H1 (cell line): ENCODE measurements at regions not wholly inside any gene's neighbourhood (a gene's known extent, or its start where the extent isn't known, plus 50 kb on each side); places are given as distances from the start of the nearest gene placed in this dataset.

Experiments used
- CTCF ChIA-PET: fragments of 300-600 bp; sonication (Branson Sonifier 250); formaldehyde crosslinking; loops from one replicate; lab custom pipeline; 2021; ENCODE audit not compliant: partially characterized antibody; lab: Charles Lee
- POLR2A ChIA-PET: fragments of 300-600 bp; sonication (Branson Sonifier 250); formaldehyde crosslinking; loops from one replicate; lab custom pipeline; 2021; ENCODE audit warnings: inconsistent platforms; ENCODE audit not compliant: partially characterized antibody; lab: Charles Lee
- DNase-seq, 2 experiments: peaks; one replicate each; pipeline versions ENCODE4 v3.0.0 to v3.0.0-alpha.2; 2010 to 2022; ENCODE audit warnings: low spot score in 2 of 2, low read depth in 1 of 2, mixed read lengths in 1 of 2
- FAIRE-seq: peaks from 2 replicates; lab custom pipeline; 2011; peaks lifted over from hg19 to GRCh38; lab: Jason Lieb, UNC
- H2AFZ ChIP-seq: 2 replicates; pipeline ENCODE4 v1.8.1; 2012; ENCODE audit warnings: low read length, inconsistent platforms
- H2AK5ac ChIP-seq: 2 replicates; pipeline ENCODE4 v1.6.1; 2013; ENCODE audit warnings: low read depth, low read length
- H2BK120ac ChIP-seq: replicated peaks from 2 replicates; pipeline ENCODE3; 2013; ENCODE audit warnings: low read depth, low read length, inconsistent platforms
- H2BK12ac ChIP-seq: 2 replicates; pipeline ENCODE4 v1.6.1; 2013; ENCODE audit warnings: low read depth, low read length
- H2BK15ac ChIP-seq: 2 replicates; pipeline ENCODE4 v1.6.1; 2013; ENCODE audit warnings: low read length
- H2BK20ac ChIP-seq: 2 replicates; pipeline ENCODE4 v1.6.1; 2013; ENCODE audit warnings: low read length
- H2BK5ac ChIP-seq: 2 replicates; pipeline ENCODE4 v1.6.1; 2013; ENCODE audit warnings: low read depth, low read length
- H3K14ac ChIP-seq: 2 replicates; pipeline ENCODE4 v1.6.1; 2013; ENCODE audit warnings: inconsistent platforms; ENCODE audit not compliant: insufficient read length
- H3K18ac ChIP-seq: 2 replicates; pipeline ENCODE4 v1.6.1; 2013; ENCODE audit warnings: low read length; ENCODE audit errors: extremely low read depth
- H3K23ac ChIP-seq: 2 replicates; pipeline ENCODE4 v1.6.1; 2013; ENCODE audit warnings: inconsistent platforms; ENCODE audit not compliant: insufficient read length
- H3K23me2 ChIP-seq: 2 replicates; pipeline ENCODE4 v1.6.1; 2013; ENCODE audit warnings: low read depth, low read length
- H3K27ac ChIP-seq: 2 replicates; pipeline ENCODE4 v1.6.1; 2011; ENCODE audit warnings: low read depth, low read length, inconsistent platforms
- H3K27me3 ChIP-seq, 4 experiments: replicated peaks in 1 of 4; 1 replicate in 1 of 4; 2 replicates in 3 of 4; pipeline versions ENCODE4 v1.6.1 to v1.8.1; 2011 to 2013; ENCODE audit warnings: low read length in 3 of 4, mild to moderate bottlenecking in 3 of 4, inconsistent platforms in 2 of 4, mixed read lengths in 2 of 4, moderate library complexity in 1 of 4; ENCODE audit not compliant: control insufficient read depth in 3 of 4, insufficient read depth in 3 of 4; ENCODE audit errors: extremely low read depth in 1 of 4
- H3K36me3 ChIP-seq, 4 experiments: 2 replicates each; pipeline versions ENCODE4 v1.6.1 to v1.8.1; 2011 to 2013; ENCODE audit warnings: mild to moderate bottlenecking in 4 of 4, low read length in 3 of 4, moderate library complexity in 2 of 4, control low read depth in 1 of 4, inconsistent platforms in 1 of 4; ENCODE audit not compliant: insufficient read depth in 4 of 4, control insufficient read depth in 2 of 4
- H3K4ac ChIP-seq: replicated peaks from 2 replicates; pipeline ENCODE3; 2013; ENCODE audit warnings: low read length, low read depth, mixed read lengths, inconsistent platforms; ENCODE audit not compliant: insufficient read length
- H3K4me1 ChIP-seq, 4 experiments: replicated peaks in 1 of 4; 1 replicate in 1 of 4; 2 replicates in 3 of 4; pipeline versions ENCODE4 v1.6.1 to v1.8.1; 2011 to 2013; ENCODE audit warnings: low read length in 3 of 4, inconsistent platforms in 2 of 4, mixed read lengths in 1 of 4; ENCODE audit not compliant: insufficient read depth in 4 of 4, control insufficient read depth in 3 of 4
- H3K4me2 ChIP-seq, 2 experiments: 2 replicates each; pipeline versions ENCODE4 v1.6.1 to v1.8.1; 2011 to 2013; ENCODE audit warnings: low read depth in 2 of 2, low read length in 2 of 2, control low read depth in 1 of 2, inconsistent platforms in 1 of 2, mild to moderate bottlenecking in 1 of 2; ENCODE audit not compliant: insufficient read depth in 1 of 2
- H3K4me3 ChIP-seq, 4 experiments: fragments of 200-600, 300-600 bp in 1 of 4; sonication (generic), shearing (Covaris generic), sonication (Bioruptor Twin) in 1 of 4; 2 replicates each; pipeline versions ENCODE4 v1.5.1 to v1.8.1; 2011 to 2016; ENCODE audit warnings: low read length in 4 of 4, low read depth in 3 of 4, control low read depth in 2 of 4, inconsistent platforms in 2 of 4, mild to moderate bottlenecking in 2 of 4, mixed read lengths in 1 of 4, moderate library complexity in 1 of 4; ENCODE audit not compliant: insufficient read depth in 2 of 4; ENCODE audit errors: extremely low read depth in 1 of 4
- H3K56ac ChIP-seq: replicated peaks from 2 replicates; pipeline ENCODE3; 2013; ENCODE audit warnings: low read depth, mild to moderate bottlenecking, mixed read lengths, low read length, inconsistent platforms; ENCODE audit not compliant: insufficient read length
- H3K79me1 ChIP-seq: 2 replicates; pipeline ENCODE4 v1.6.1; 2013; ENCODE audit warnings: low read depth, low read length, control low read depth
- H3K79me2 ChIP-seq, 2 experiments: 2 replicates each; pipeline versions ENCODE4 v1.6.1 to v1.8.1; 2012 to 2013; ENCODE audit warnings: low read length in 2 of 2, mild to moderate bottlenecking in 2 of 2, inconsistent platforms in 1 of 2; ENCODE audit not compliant: insufficient read depth in 2 of 2, control insufficient read depth in 1 of 2
- H3K9ac ChIP-seq, 4 experiments: replicated peaks in 1 of 4; 1 replicate in 1 of 4; 2 replicates in 3 of 4; pipeline versions ENCODE4 v1.6.1 to v1.8.1; 2011 to 2013; ENCODE audit warnings: low read depth in 3 of 4, low read length in 3 of 4, control low read depth in 2 of 4, mild to moderate bottlenecking in 2 of 4, moderate library complexity in 2 of 4, inconsistent platforms in 1 of 4; ENCODE audit errors: extremely low read depth in 1 of 4
- H3K9me3 ChIP-seq, 2 experiments: 2 replicates each; pipeline versions ENCODE4 v1.6.1 to v1.8.1; 2012 to 2013; ENCODE audit warnings: mild to moderate bottlenecking in 2 of 2, moderate library complexity in 2 of 2, control low read depth in 1 of 2, inconsistent platforms in 1 of 2, low read depth in 1 of 2, low read length in 1 of 2, mixed read lengths in 1 of 2; ENCODE audit not compliant: insufficient read depth in 2 of 2
- H4K20me1 ChIP-seq, 2 experiments: replicated peaks in 1 of 2; 2 replicates each; pipeline versions ENCODE3 to v1.8.1; 2011 to 2013; ENCODE audit warnings: inconsistent platforms in 2 of 2, low read length in 2 of 2, mild to moderate bottlenecking in 1 of 2; ENCODE audit not compliant: insufficient read depth in 2 of 2, control insufficient read depth in 1 of 2
- H4K5ac ChIP-seq: 2 replicates; pipeline ENCODE4 v1.6.1; 2013; ENCODE audit warnings: low read length, low read depth, mixed read lengths, inconsistent platforms; ENCODE audit not compliant: insufficient read length
- H4K8ac ChIP-seq: 2 replicates; pipeline ENCODE4 v1.8.0; 2013; ENCODE audit warnings: mild to moderate bottlenecking, moderate library complexity, low read length, inconsistent platforms; ENCODE audit not compliant: insufficient read depth; ENCODE audit errors: extremely low read depth
- H4K91ac ChIP-seq: replicated peaks from 2 replicates; pipeline ENCODE3; 2013; ENCODE audit warnings: low read length, mixed read lengths, inconsistent platforms; ENCODE audit not compliant: insufficient read length
- ATF3 ChIP-seq: IDR thresholded peaks from 2 replicates; pipeline ENCODE4 v1.6.1; 2011; ENCODE audit warnings: low read depth, mild to moderate bottlenecking, low read length; ENCODE audit not compliant: insufficient read depth
- GTF2F1 ChIP-seq: IDR thresholded peaks from 2 replicates; pipeline ENCODE4 v1.6.1; 2012; ENCODE audit warnings: low read depth, low read length, improper control_type of control experiment, borderline replicate concordance
- HDAC2 ChIP-seq, 2 experiments: fragments of 300-600 bp in 1 of 2; sonication (generic) in 1 of 2; IDR thresholded peaks; 2 replicates each; pipeline ENCODE4 v1.6.1; 2011 to 2012; ENCODE audit warnings: low read depth in 2 of 2, low read length in 2 of 2, mild to moderate bottlenecking in 2 of 2, moderate library complexity in 2 of 2, borderline replicate concordance in 1 of 2, inconsistent platforms in 1 of 2
- PHF8 ChIP-seq: fragments of 200-600 bp; sonication (generic); conservative IDR thresholded peaks from 2 replicates; pipeline ENCODE4 v1.7.1; 2012; ENCODE audit warnings: low read depth, mild to moderate bottlenecking, inconsistent platforms, low read length, moderate library complexity
- POU5F1 ChIP-seq: IDR thresholded peaks from 2 replicates; pipeline ENCODE4 v1.6.1; 2011; ENCODE audit warnings: low read depth, mild to moderate bottlenecking, low read length, moderate library complexity
- SRF ChIP-seq: IDR thresholded peaks from 2 replicates; pipeline ENCODE4 v1.6.1; 2011; ENCODE audit warnings: mild to moderate bottlenecking, low read depth, low read length, moderate library complexity
- TAF7 ChIP-seq: optimal IDR thresholded peaks from 2 replicates; pipeline ENCODE3; 2011; ENCODE audit warnings: low read depth, mild to moderate bottlenecking, inconsistent platforms, low read length, moderate library complexity, borderline replicate concordance
- TEAD4 ChIP-seq: IDR thresholded peaks from 2 replicates; pipeline ENCODE4 v1.6.1; 2012; ENCODE audit warnings: low read depth, low read length, inconsistent platforms, mixed read lengths
- WGBS, 2 experiments: shearing (Covaris generic) in 1 of 2; methylation state at CpG; one replicate each; pipeline versions ENCODE4 v1.1.6 to v1.1.7; 2013 to 2015; ENCODE audit warnings: low lambda C conversion rate in 2 of 2, mixed read lengths in 2 of 2, inconsistent platforms in 1 of 2, low coverage in 1 of 2, missing lambda C conversion rate in 1 of 2; ENCODE audit not compliant: insufficient replicate concordance in 2 of 2, insufficient coverage in 1 of 2, insufficient read length in 1 of 2; ENCODE audit errors: extremely low coverage in 1 of 2, missing lambda C conversion rate in 1 of 2; 5-methylcytosine and 5-hydroxymethylcytosine counted together
- TF ChIP-seq, protein P1 (sequence below): IDR thresholded peaks from 2 replicates; pipeline ENCODE4 v1.6.1; 2012; ENCODE audit warnings: low read length, inconsistent platforms

- Histone ChIP-seq H3K23me2 (no peaks in the 10 kb centered on the region), H2AK5ac (no peak overlapping the region), H3K4ac (no peak overlapping the region), H2BK20ac (no peak overlapping the region), H3K23ac (no peak overlapping the region), H4K5ac (no peak overlapping the region), H3K27me3 (no peaks in the 10 kb centered on the region), H4K8ac (no peak overlapping the region), H2AFZ (no peak overlapping the region), H2BK120ac (no peak overlapping the region), H3K27ac (no peak overlapping the region), H3K4me3 (no peak overlapping the region), H3K18ac (no peak overlapping the region), H3K79me1 (no peaks in the 10 kb centered on the region), H3K56ac (no peak overlapping the region), H3K4me2 (peak overlapping the region in 1 of 2 experiments; percentile 2; a peak in 1 of 4 replicates), H3K9me3 (no peaks in the 10 kb centered on the region), H4K91ac (no peak overlapping the region), H3K36me3 (no peaks in the 10 kb centered on the region), H2BK15ac (no peak overlapping the region), H3K9ac (no peak overlapping the region), H3K79me2 (no peaks in the 10 kb centered on the region), H2BK12ac (no peak overlapping the region), H3K14ac (no peak overlapping the region), H3K4me1 (peaks cover 0 to 3% (median 1%) of the 10 kb centered on the region in 4 experiments; a peak in 3 of 7 replicates), H4K20me1 (no peaks in the 10 kb centered on the region), H2BK5ac (no peak overlapping the region; the same call in 1 of the 2 replicates)
- DNase-seq = no peak
- FAIRE-seq = no peak
- 71% methylated on average over 3 of the region's 3 CpGs; no CpG with 5 or more reads in 1 of the 2 experiments for WGBS, 2 experiments
- ChIA-PET POLR2A (no interaction called here), CTCF (interaction anchor here (0.9 to 1.5 kb wide), 2 partner anchors 20 to 21 kb away, joined by 3 to 4 read pairs; no protein-coding TSS in a partner anchor)
- TF ChIP-seq ATF3 = no peak
- TF ChIP-seq TEAD4 = no peak
- TF ChIP-seq, protein P1, sequence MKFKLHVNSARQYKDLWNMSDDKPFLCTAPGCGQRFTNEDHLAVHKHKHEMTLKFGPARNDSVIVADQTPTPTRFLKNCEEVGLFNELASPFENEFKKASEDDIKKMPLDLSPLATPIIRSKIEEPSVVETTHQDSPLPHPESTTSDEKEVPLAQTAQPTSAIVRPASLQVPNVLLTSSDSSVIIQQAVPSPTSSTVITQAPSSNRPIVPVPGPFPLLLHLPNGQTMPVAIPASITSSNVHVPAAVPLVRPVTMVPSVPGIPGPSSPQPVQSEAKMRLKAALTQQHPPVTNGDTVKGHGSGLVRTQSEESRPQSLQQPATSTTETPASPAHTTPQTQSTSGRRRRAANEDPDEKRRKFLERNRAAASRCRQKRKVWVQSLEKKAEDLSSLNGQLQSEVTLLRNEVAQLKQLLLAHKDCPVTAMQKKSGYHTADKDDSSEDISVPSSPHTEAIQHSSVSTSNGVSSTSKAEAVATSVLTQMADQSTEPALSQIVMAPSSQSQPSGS = no peak
- no peak for TF ChIP-seq TAF7
- no peak for TF ChIP-seq POU5F1
- TF ChIP-seq SRF = no peak
- no peak for TF ChIP-seq GTF2F1
- TF ChIP-seq HDAC2 (IDR thresholded peaks at IDR 0.05; ENCODE audit: borderline replicate concordance in 1 of 2, low read depth in 2 of 2, low read length in 2 of 2) = no peak
- TF ChIP-seq PHF8 = no peak
Observed at GRCh38 chr3:176794406-176794805, 402.9 kb downstream of the TBL1XR1 start.
